Lower leg skin (tissue), 3 donors: ENCODE measurements at regions not wholly inside any gene's neighbourhood (a gene's known extent, or its start where the extent isn't known, plus 50 kb on each side); places are given as distances from the start of the nearest gene placed in this dataset.

Source experiments
- POLR2A ChIP-seq, 2 donors: fragments of 450-650 bp; IDR thresholded peaks; one replicate each; pipeline ENCODE4 v1.6.1; 2016 to 2017; ENCODE audit warnings: antibody characterized with exemption in 2 of 2, mild to moderate bottlenecking in 1 of 2, moderate library complexity in 1 of 2
- TF ChIP-seq, protein P1 (sequence below), 3 donors: fragments of 450-650 bp; IDR thresholded peaks; one replicate each; pipeline ENCODE4 v1.5.1; 2016; ENCODE audit warnings: antibody characterized with exemption in 3 of 3, mild to moderate bottlenecking in 3 of 3, moderate library complexity in 2 of 3

DNA sequence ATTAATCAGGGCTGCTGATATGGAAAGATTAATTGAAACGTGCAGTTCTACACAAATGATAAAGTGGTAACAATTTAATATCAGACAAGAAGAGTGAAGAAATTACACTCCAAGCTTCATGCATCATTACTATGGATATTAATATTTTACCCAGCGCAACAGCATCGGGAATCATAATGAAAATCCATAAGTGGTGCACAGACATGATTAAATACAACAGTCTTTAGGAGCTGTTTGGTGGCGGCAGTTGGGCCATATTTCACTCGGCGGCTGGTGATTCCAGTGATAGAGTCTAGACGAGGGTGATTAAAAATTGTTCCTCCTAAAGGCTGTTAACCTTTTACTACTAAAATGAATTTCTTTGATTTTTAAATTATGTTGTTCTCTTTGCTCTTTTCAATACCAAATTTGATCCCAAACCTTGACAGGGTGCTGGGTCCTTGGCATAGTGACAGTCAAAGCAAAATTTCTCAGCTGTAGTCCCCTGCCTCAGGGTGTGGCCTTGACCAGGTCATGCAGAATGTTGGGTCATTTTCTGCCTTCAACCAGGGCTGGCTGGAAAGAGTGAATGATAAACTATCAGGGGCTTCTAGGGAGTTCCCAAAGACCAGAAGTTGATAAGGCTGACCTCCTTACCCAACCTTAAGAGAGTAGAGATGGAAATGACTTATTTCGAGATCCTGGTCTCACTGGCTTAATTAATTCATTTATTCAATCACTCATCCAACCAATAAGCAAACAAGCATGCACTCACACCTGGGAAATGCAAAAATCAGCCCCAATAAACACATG lies 392.0 kb downstream of the IL20RB start:
- TF ChIP-seq, protein P1, sequence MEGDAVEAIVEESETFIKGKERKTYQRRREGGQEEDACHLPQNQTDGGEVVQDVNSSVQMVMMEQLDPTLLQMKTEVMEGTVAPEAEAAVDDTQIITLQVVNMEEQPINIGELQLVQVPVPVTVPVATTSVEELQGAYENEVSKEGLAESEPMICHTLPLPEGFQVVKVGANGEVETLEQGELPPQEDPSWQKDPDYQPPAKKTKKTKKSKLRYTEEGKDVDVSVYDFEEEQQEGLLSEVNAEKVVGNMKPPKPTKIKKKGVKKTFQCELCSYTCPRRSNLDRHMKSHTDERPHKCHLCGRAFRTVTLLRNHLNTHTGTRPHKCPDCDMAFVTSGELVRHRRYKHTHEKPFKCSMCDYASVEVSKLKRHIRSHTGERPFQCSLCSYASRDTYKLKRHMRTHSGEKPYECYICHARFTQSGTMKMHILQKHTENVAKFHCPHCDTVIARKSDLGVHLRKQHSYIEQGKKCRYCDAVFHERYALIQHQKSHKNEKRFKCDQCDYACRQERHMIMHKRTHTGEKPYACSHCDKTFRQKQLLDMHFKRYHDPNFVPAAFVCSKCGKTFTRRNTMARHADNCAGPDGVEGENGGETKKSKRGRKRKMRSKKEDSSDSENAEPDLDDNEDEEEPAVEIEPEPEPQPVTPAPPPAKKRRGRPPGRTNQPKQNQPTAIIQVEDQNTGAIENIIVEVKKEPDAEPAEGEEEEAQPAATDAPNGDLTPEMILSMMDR (IDR thresholded peaks at IDR 0.05) = no peak
- no peak for TF ChIP-seq POLR2A (IDR thresholded peaks at IDR 0.05)
